CD4-positive, alpha-beta T cell (primary cell): ENCODE measurements at regions not wholly inside any gene's neighbourhood (a gene's known extent, or its start where the extent isn't known, plus 50 kb on each side); places are given as distances from the start of the nearest gene placed in this dataset.

Experiments
- ATAC-seq: fragments of 200-7000 bp; cut with Tn5 transposase; one replicate; pipeline ENCODE4 v1.10.0; 2022; ENCODE audit warnings: mild to moderate bottlenecking; ENCODE audit not compliant: poor library complexity
- CTCF ChIA-PET: fragments of 350-600 bp; sonication (Branson Sonifier 250); formaldehyde crosslinking; loops from one replicate; lab custom pipeline; 2021; ENCODE audit warnings: antibody characterized with exemption, inconsistent platforms; lab: Charles Lee
- POLR2A ChIA-PET: fragments of 350-600 bp; sonication (Branson Sonifier 250); formaldehyde crosslinking; loops from one replicate; lab custom pipeline; 2021; ENCODE audit warnings: antibody characterized with exemption, inconsistent platforms; lab: Charles Lee
- DNase-seq, 14 experiments: peaks; one replicate each; pipeline ENCODE4 v3.0.0-alpha.2; 2013 to 2020; ENCODE audit warnings: mixed read lengths in 2 of 14
- H3K27ac ChIP-seq, 2 donors: one replicate each; pipeline versions ENCODE4 v1.5.1 to v1.7.0; 2013; ENCODE audit warnings: low read length in 2 of 2, low read depth in 1 of 2, mild to moderate bottlenecking in 1 of 2
- H3K27me3 ChIP-seq, 2 experiments: 1 replicate in 1 of 2; 2 replicates in 1 of 2; pipeline versions ENCODE4 v1.6.1 to v1.7.0; 2013; ENCODE audit warnings: low read length in 2 of 2, control low read depth in 1 of 2, mild to moderate bottlenecking in 1 of 2, moderate library complexity in 1 of 2; ENCODE audit not compliant: insufficient read depth in 2 of 2, control insufficient read depth in 1 of 2
- H3K36me3 ChIP-seq: one replicate; pipeline ENCODE4 v1.6.1; 2013; ENCODE audit warnings: low read length, control low read depth; ENCODE audit not compliant: insufficient read depth
- H3K4me1 ChIP-seq: one replicate; pipeline ENCODE4 v1.6.1; 2013; ENCODE audit warnings: low read length, control low read depth; ENCODE audit not compliant: insufficient read depth
- H3K4me3 ChIP-seq: one replicate; pipeline ENCODE4 v1.5.1; 2013; ENCODE audit warnings: mild to moderate bottlenecking, low read length, moderate library complexity
- H3K9me3 ChIP-seq, 2 experiments: 1 replicate in 1 of 2; 2 replicates in 1 of 2; pipeline versions ENCODE4 v1.6.1 to v1.7.0; 2013; ENCODE audit warnings: low read length in 2 of 2, mild to moderate bottlenecking in 2 of 2, control low read depth in 1 of 2, moderate library complexity in 1 of 2; ENCODE audit not compliant: control insufficient read depth in 1 of 2, insufficient read depth in 1 of 2
- H3K27ac Mint-ChIP-seq: one replicate; pipeline ENCODE4 v1.8.0; 2020; ENCODE audit warnings: mixed read lengths
- H3K27me3 Mint-ChIP-seq: one replicate; pipeline ENCODE4 v1.8.0; 2021; ENCODE audit warnings: mixed read lengths
- H3K36me3 Mint-ChIP-seq: one replicate; pipeline ENCODE4 v1.8.0; 2021; ENCODE audit warnings: low read depth, mixed read lengths
- H3K4me1 Mint-ChIP-seq: one replicate; pipeline ENCODE4 v1.8.0; 2021; ENCODE audit warnings: low read depth, mixed read lengths
- H3K4me3 Mint-ChIP-seq: one replicate; pipeline ENCODE4 v1.8.0; 2020; ENCODE audit warnings: mild to moderate bottlenecking, mixed read lengths
- H3K9me3 Mint-ChIP-seq: one replicate; pipeline ENCODE4 v1.8.0; 2020; ENCODE audit warnings: mixed read lengths
- intact Hi-C, 2 experiments: fragments of 100-400 bp; cut with DNase I in 1 of 2; cut with micrococcal nuclease in 1 of 2; formaldehyde crosslinking; loops; one replicate each; pipeline versions ENCODE4 v1.15.1 to v1.9.0; 2023 to 2025; cut with DNase I, micrococcal nuclease
- TF ChIP-seq, protein P1 (sequence below): fragments of 200-600 bp; IDR thresholded peaks from one replicate; pipeline ENCODE4 v1.8.0; 2022; ENCODE audit warnings: antibody characterized with exemption, mild to moderate bottlenecking

DNA sequence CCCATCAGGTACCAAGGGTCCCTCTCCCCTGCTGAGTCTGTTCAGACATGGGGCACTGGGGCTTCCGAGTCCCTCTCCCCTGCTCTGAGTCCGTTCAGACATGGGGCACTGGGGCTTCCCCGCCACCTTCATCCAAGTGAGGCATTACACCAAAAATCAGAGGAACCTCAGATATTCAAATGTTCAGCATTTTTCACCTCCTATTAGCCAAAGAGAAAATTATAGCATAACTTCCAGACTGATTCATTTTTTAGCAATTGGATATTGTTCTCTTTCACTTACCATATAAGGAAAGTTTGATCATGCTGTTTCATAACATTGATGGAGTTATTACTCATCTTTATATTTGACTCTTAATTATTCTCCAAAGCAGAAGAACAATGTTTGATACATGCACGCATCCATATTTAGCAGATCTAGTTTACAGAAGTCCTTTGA, 213.9 kb downstream of the MTHFS start:
- POLR2A ChIA-PET = no interaction called here
- H3K4me3 Mint-ChIP-seq = no peak overlapping the region
- Histone ChIP-seq H3K36me3 (no peaks in the 10 kb centered on the region), H3K4me3 (no peak overlapping the region), H3K9me3 (no peaks in the 10 kb centered on the region), H3K27ac (no peak overlapping the region), H3K4me1 (no peaks in the 10 kb centered on the region), H3K27me3 (peaks cover 3 to 8% of the 10 kb centered on the region in 2 experiments)
- DNase-seq (no peak), ATAC-seq (no peak)
- no peak overlapping the region for H3K27ac Mint-ChIP-seq
- TF ChIP-seq, protein P1, sequence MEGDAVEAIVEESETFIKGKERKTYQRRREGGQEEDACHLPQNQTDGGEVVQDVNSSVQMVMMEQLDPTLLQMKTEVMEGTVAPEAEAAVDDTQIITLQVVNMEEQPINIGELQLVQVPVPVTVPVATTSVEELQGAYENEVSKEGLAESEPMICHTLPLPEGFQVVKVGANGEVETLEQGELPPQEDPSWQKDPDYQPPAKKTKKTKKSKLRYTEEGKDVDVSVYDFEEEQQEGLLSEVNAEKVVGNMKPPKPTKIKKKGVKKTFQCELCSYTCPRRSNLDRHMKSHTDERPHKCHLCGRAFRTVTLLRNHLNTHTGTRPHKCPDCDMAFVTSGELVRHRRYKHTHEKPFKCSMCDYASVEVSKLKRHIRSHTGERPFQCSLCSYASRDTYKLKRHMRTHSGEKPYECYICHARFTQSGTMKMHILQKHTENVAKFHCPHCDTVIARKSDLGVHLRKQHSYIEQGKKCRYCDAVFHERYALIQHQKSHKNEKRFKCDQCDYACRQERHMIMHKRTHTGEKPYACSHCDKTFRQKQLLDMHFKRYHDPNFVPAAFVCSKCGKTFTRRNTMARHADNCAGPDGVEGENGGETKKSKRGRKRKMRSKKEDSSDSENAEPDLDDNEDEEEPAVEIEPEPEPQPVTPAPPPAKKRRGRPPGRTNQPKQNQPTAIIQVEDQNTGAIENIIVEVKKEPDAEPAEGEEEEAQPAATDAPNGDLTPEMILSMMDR = no peak
- no peaks in the 10 kb centered on the region for H3K36me3 Mint-ChIP-seq
- intact Hi-C loops = no loop called here
- H3K27me3 Mint-ChIP-seq = peaks cover 12% of the 10 kb centered on the region
- CTCF ChIA-PET = no interaction called here
- no peaks in the 10 kb centered on the region for H3K4me1 Mint-ChIP-seq
- H3K9me3 Mint-ChIP-seq = no peaks in the 10 kb centered on the region

DNA sequence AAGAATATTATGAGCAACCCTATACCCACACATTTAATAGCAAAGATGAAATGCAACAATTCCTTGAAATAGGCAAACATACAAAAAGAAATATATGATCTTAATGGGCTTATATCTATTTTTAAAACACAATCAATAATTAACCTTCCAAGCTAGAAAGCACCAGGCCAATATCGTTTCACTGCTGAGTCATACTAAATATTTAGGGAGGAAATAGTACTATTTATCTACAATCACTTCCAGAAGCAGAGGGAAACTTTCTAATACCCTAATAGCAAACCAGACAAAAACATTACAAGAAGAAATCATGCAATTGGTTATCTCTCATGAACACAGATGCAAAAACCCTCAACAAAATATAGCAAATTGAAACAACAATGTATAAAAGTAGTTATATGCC, 207.8 kb downstream of the MTHFS start:
- Histone ChIP-seq H3K27me3 (peaks cover 0 to 3% of the 10 kb centered on the region in 2 experiments), H3K36me3 (no peaks in the 10 kb centered on the region), H3K9me3 (no peaks in the 10 kb centered on the region), H3K4me3 (no peak overlapping the region), H3K4me1 (no peaks in the 10 kb centered on the region), H3K27ac (no peak overlapping the region)
- H3K9me3 Mint-ChIP-seq = peaks cover 8% of the 10 kb centered on the region
- ChIA-PET POLR2A (no interaction called here), CTCF (no interaction called here)
- H3K4me1 Mint-ChIP-seq = no peaks in the 10 kb centered on the region
- TF ChIP-seq, protein P1 = no peak
- no peak for ATAC-seq
- no peaks in the 10 kb centered on the region for H3K36me3 Mint-ChIP-seq
- H3K4me3 Mint-ChIP-seq = no peak overlapping the region
- H3K27me3 Mint-ChIP-seq = peaks cover 17% of the 10 kb centered on the region
- intact Hi-C loops = no loop called here
- DNase-seq = no peak
- H3K27ac Mint-ChIP-seq = no peak overlapping the region

DNA sequence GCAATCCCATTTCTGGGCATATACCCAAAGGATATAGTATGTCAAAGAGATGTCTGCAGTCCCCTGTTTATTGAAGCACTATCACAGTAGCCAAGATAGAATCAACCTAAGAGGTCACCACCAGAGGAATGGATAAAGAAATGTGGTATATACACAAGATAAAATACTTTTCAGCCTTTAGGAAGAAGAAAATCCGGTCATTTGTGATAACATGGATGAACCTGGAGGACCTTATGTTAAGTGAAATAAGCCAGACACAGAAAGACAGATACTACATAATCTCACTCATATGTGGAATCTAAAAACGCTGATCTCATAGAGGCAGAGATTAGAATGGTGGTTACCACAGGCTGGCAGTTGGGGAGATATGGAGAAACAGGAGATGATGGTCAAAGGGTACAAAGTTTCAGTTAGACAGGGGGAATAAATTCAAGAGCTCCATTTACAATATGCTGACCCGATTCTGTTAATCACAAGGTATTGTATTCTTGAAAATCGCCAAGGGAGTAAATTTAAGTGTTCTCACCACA, 195.8 kb downstream of the MTHFS start:
- ChIA-PET CTCF (no interaction called here), POLR2A (no interaction called here)
- H3K27me3 ChIP-seq = peaks cover 0 to 5% of the 10 kb centered on the region in 2 experiments
- peaks cover 12% of the 10 kb centered on the region for H3K27me3 Mint-ChIP-seq
- intact Hi-C loops = no loop called here
- no peak for ATAC-seq
- H3K27ac ChIP-seq = no peak overlapping the region
- H3K4me3 Mint-ChIP-seq = no peak overlapping the region
- TF ChIP-seq, protein P1 = no peak
- H3K9me3 Mint-ChIP-seq = no peaks in the 10 kb centered on the region
- no peaks in the 10 kb centered on the region for H3K4me1 Mint-ChIP-seq
- H3K36me3 Mint-ChIP-seq = no peaks in the 10 kb centered on the region
- no peak for DNase-seq
- H3K36me3 ChIP-seq = no peaks in the 10 kb centered on the region
- no peak overlapping the region for H3K4me3 ChIP-seq
- no peaks in the 10 kb centered on the region for H3K4me1 ChIP-seq
- H3K9me3 ChIP-seq = no peaks in the 10 kb centered on the region
- no peak overlapping the region for H3K27ac Mint-ChIP-seq
